BE2C (cell line): ENCODE measurements at regions not wholly inside any gene's neighbourhood (a gene's known extent, or its start where the extent isn't known, plus 50 kb on each side); places are given as distances from the start of the nearest gene placed in this dataset.
"Not testable (repeated sequence)": the region's sequence is repeated elsewhere in the genome, so short reads cannot be mapped to it uniquely, and the experiment has no call there.

Experiments
- DNase-seq: peaks from one replicate; pipeline ENCODE4 v3.0.0-alpha.2; 2020
- H3K27me3 ChIP-seq: fragments of 250-450 bp; sonication (Bioruptor Pico); 2 replicates; pipeline ENCODE4 v1.5.1; 2020; ENCODE audit warnings: mild to moderate bottlenecking
- H3K36me3 ChIP-seq: fragments of 250-450 bp; sonication (Bioruptor Pico); 2 replicates; pipeline ENCODE4 v1.5.1; 2020; ENCODE audit warnings: mild to moderate bottlenecking
- H3K4me1 ChIP-seq: fragments of 250-450 bp; sonication (Bioruptor Pico); 2 replicates; pipeline ENCODE4 v1.5.1; 2020
- H3K4me3 ChIP-seq: 2 replicates; pipeline ENCODE4 v1.5.1; 2011; ENCODE audit warnings: low read depth, low read length
- H3K9me3 ChIP-seq: fragments of 250-450 bp; sonication (Bioruptor Pico); 2 replicates; pipeline ENCODE4 v1.5.1; 2020
- CTCF ChIP-seq: IDR thresholded peaks from 2 replicates; pipeline ENCODE4 v1.5.1; 2012; ENCODE audit warnings: mild to moderate bottlenecking, low read depth, low read length

GRCh38 chr18:1825296-1825695, 746.0 kb downstream of the METTL4 start:
- no peak for DNase-seq
- no peaks in the 10 kb centered on the region for H3K36me3 ChIP-seq
- TF ChIP-seq CTCF: no peak
- no peak overlapping the region for H3K4me3 ChIP-seq
- H3K4me1 ChIP-seq: no peaks in the 10 kb centered on the region
- H3K9me3 ChIP-seq: no peaks in the 10 kb centered on the region
- H3K27me3 ChIP-seq: no peaks in the 10 kb centered on the region

GRCh38 chr18:1840878-1841277, 730.4 kb downstream of the METTL4 start:
- Histone ChIP-seq H3K9me3 (no peaks in the 10 kb centered on the region), H3K27me3 (no peaks in the 10 kb centered on the region), H3K36me3 (no peaks in the 10 kb centered on the region), H3K4me3 (no peak overlapping the region), H3K4me1 (no peaks in the 10 kb centered on the region)
- TF ChIP-seq CTCF: no peak
- DNase-seq: no peak

- Histone ChIP-seq H3K9me3 (no peaks in the 10 kb centered on the region), H3K4me3 (no peak overlapping the region), H3K4me1 (no peaks in the 10 kb centered on the region), H3K36me3 (no peaks in the 10 kb centered on the region), H3K27me3 (no peaks in the 10 kb centered on the region)
- no peak for TF ChIP-seq CTCF
- no peak for DNase-seq
Observed at GRCh38 chr18:1846640-1847039, 724.7 kb downstream of the METTL4 start.

- no peaks in the 10 kb centered on the region for H3K27me3 ChIP-seq
- H3K36me3 ChIP-seq: no peaks in the 10 kb centered on the region
- no peak overlapping the region for H3K4me3 ChIP-seq
- DNase-seq: no peak
- no peaks in the 10 kb centered on the region for H3K9me3 ChIP-seq
- no peaks in the 10 kb centered on the region for H3K4me1 ChIP-seq
- TF ChIP-seq CTCF: no peak
Observed at GRCh38 chr18:1848716-1849115, 722.6 kb downstream of the METTL4 start.

GRCh38 chr18:1849386-1849785, 721.9 kb downstream of the METTL4 start:
- DNase-seq: no peak
- H3K27me3 ChIP-seq: no peaks in the 10 kb centered on the region
- TF ChIP-seq CTCF: no peak
- no peaks in the 10 kb centered on the region for H3K4me1 ChIP-seq
- H3K9me3 ChIP-seq: no peaks in the 10 kb centered on the region
- no peaks in the 10 kb centered on the region for H3K36me3 ChIP-seq
- H3K4me3 ChIP-seq: no peak overlapping the region

GRCh38 chr18:1857281-1857680, 714.0 kb downstream of the METTL4 start:
- not testable (repeated sequence) for H3K27me3 ChIP-seq, H3K4me1 ChIP-seq, H3K9me3 ChIP-seq, H3K4me3 ChIP-seq, H3K36me3 ChIP-seq, DNase-seq

GRCh38 chr18:1861473-1861872, 709.8 kb downstream of the METTL4 start:
- no peaks in the 10 kb centered on the region for H3K4me1 ChIP-seq
- H3K27me3 ChIP-seq: no peaks in the 10 kb centered on the region
- no peaks in the 10 kb centered on the region for H3K36me3 ChIP-seq
- DNase-seq: no peak
- H3K9me3 ChIP-seq: no peaks in the 10 kb centered on the region
- H3K4me3 ChIP-seq: no peak overlapping the region
- no peak for TF ChIP-seq CTCF
